K562 (cell line): ENCODE measurements at regions not wholly inside any gene's neighbourhood (a gene's known extent, or its start where the extent isn't known, plus 50 kb on each side); places are given as distances from the start of the nearest gene placed in this dataset.

Source experiments
- ATAC-seq: fragments of 200-7000 bp; cut with Tn5 transposase; 3 replicates; pipeline ENCODE4 v1.9.1; 2020; ENCODE audit warnings: moderate library complexity
- BruUV-seq: library from RNA; stranded (reverse); fragments of 400-500 nt; replicated peaks from 2 replicates; lab custom pipeline; 2021; lab: Mats Ljungman, UMichigan
- CTCF ChIA-PET: fragments of 300-600 bp; formaldehyde crosslinking; extraction: SDS; loops from one replicate; lab custom pipeline; 2021; ENCODE audit warnings: low intra/inter-chr PET ratio; lab: Yijun Ruan, JAX
- POLR2A ChIA-PET: fragments of 300-600, 350-650 bp; sonication (Branson Sonifier 250); formaldehyde crosslinking; extraction: SDS; loops from one replicate; lab custom pipeline; 2021; ENCODE audit warnings: antibody characterized with exemption, inconsistent platforms; lab: Yijun Ruan, JAX
- DNase-seq, 4 experiments: peaks; one replicate each; pipeline versions ENCODE4 v3.0.0 to v3.0.0-alpha.2; 2011 to 2018; ENCODE audit warnings: low spot score in 3 of 4, mixed read lengths in 3 of 4; ENCODE audit errors: extremely low read depth in 1 of 4
- FAIRE-seq: peaks from 2 replicates; lab custom pipeline; 2011; peaks lifted over from hg19 to GRCh38; lab: Jason Lieb, UNC
- H2AFZ ChIP-seq: 2 replicates; pipeline ENCODE4 v1.6.0; 2011; ENCODE audit warnings: low read depth, low read length, control low read depth, inconsistent platforms
- H3K27ac ChIP-seq: fragments of 200-600 bp; 3 replicates; pipeline ENCODE4 v1.8.0; 2011; ENCODE audit warnings: low read depth, mild to moderate bottlenecking, control low read depth, inconsistent platforms, low read length, moderate library complexity, mixed read lengths; ENCODE audit errors: extremely low read depth
- H3K27me3 ChIP-seq, 2 experiments: fragments of 300-600 bp in 1 of 2; 2 replicates in 1 of 2; 3 replicates in 1 of 2; pipeline versions ENCODE4 v1.6.0 to v1.8.0; 2011; ENCODE audit warnings: inconsistent platforms in 2 of 2, low read length in 2 of 2, mild to moderate bottlenecking in 1 of 2, mixed read lengths in 1 of 2, moderate library complexity in 1 of 2; ENCODE audit not compliant: control insufficient read depth in 2 of 2, insufficient read depth in 2 of 2
- H3K36me3 ChIP-seq: fragments of 300-600 bp; 3 replicates; pipeline ENCODE4 v1.8.0; 2011; ENCODE audit warnings: mild to moderate bottlenecking, low read length, inconsistent platforms; ENCODE audit not compliant: control insufficient read depth, insufficient read depth
- H3K4me1 ChIP-seq, 2 experiments: fragments of 200-600 bp in 1 of 2; replicated peaks in 1 of 2; 2 replicates in 1 of 2; 3 replicates in 1 of 2; pipeline versions ENCODE4 v1.5.1 to v1.8.0; 2011; ENCODE audit warnings: inconsistent platforms in 2 of 2, low read length in 2 of 2, mild to moderate bottlenecking in 1 of 2, mixed read lengths in 1 of 2, moderate library complexity in 1 of 2; ENCODE audit not compliant: control insufficient read depth in 2 of 2, insufficient read depth in 2 of 2
- H3K4me2 ChIP-seq: 2 replicates; pipeline ENCODE4 v1.6.1; 2011; ENCODE audit warnings: low read length, control low read depth, inconsistent platforms, mixed read lengths; ENCODE audit not compliant: insufficient read depth
- H3K4me3 ChIP-seq: fragments of 200-600 bp; sonication (generic), shearing (Covaris generic); 2 replicates; pipeline ENCODE4 v1.5.1; 2016; ENCODE audit warnings: control low read depth, inconsistent platforms
- H3K79me2 ChIP-seq: fragments of 200-600 bp; 3 replicates; pipeline ENCODE4 v1.8.0; 2011; ENCODE audit warnings: low read length, inconsistent platforms; ENCODE audit not compliant: control insufficient read depth, insufficient read depth
- H3K9ac ChIP-seq, 2 experiments: 2 replicates each; pipeline versions ENCODE4 v1.6.0 to v1.6.1; 2011; ENCODE audit warnings: low read depth in 2 of 2, low read length in 2 of 2, control low read depth in 1 of 2, inconsistent platforms in 1 of 2, mild to moderate bottlenecking in 1 of 2, mixed read lengths in 1 of 2; ENCODE audit not compliant: insufficient read depth in 1 of 2
- H3K9me1 ChIP-seq: one replicate; pipeline ENCODE4 v1.6.0; 2011; ENCODE audit warnings: inconsistent platforms, mild to moderate bottlenecking, low read length, moderate library complexity; ENCODE audit not compliant: control insufficient read depth, insufficient read depth
- H3K9me3 ChIP-seq: replicated peaks from 2 replicates; pipeline ENCODE4 v1.5.1; 2011; ENCODE audit warnings: low read depth, low read length, inconsistent platforms; ENCODE audit not compliant: control insufficient read depth, insufficient read depth
- H4K20me1 ChIP-seq: replicated peaks from 2 replicates; pipeline ENCODE4 v1.6.1; 2011; ENCODE audit warnings: low read length, inconsistent platforms, mixed read lengths; ENCODE audit not compliant: control insufficient read depth, insufficient read depth
- ADNP ChIP-seq: fragments of 200-800 bp; sonication (Bioruptor generic); IDR thresholded peaks from 2 replicates; pipeline ENCODE4 v1.6.1; 2016; ENCODE audit warnings: missing genetic modification characterization, missing compliant biosample characterization
- BRD4 ChIP-seq: fragments of 200-600 bp; sonication (generic); IDR thresholded peaks from 2 replicates; pipeline ENCODE4 v1.6.1; 2017; ENCODE audit warnings: inconsistent platforms
- KAT8 ChIP-seq: fragments of 450-650 bp; IDR thresholded peaks from 2 replicates; pipeline ENCODE4 v1.6.1; 2016; ENCODE audit warnings: low read depth, mild to moderate bottlenecking
- MECOM ChIP-seq: fragments of 250-450 bp; sonication (Bioruptor Pico); IDR thresholded peaks from 2 replicates; pipeline ENCODE4 v1.8.0; 2022; ENCODE audit warnings: inconsistent platforms
- NUFIP1 ChIP-seq: fragments of 450-650 bp; IDR thresholded peaks from 2 replicates; pipeline ENCODE4 v1.6.1; 2018; ENCODE audit not compliant: partially characterized antibody
- RB1 ChIP-seq: fragments of 450-650 bp; IDR thresholded peaks from 2 replicates; pipeline ENCODE4 v1.6.1; 2017; ENCODE audit warnings: low read depth, mild to moderate bottlenecking
- SAP30 ChIP-seq: fragments of 200-600 bp; sonication (generic); IDR thresholded peaks from 2 replicates; pipeline ENCODE4 v1.6.1; 2012; ENCODE audit warnings: borderline replicate concordance, low read depth, mild to moderate bottlenecking, moderate library complexity, low read length, control low read depth, inconsistent platforms; ENCODE audit not compliant: insufficient read depth, poor library complexity, severe bottlenecking
- TAF1 ChIP-seq: IDR thresholded peaks from 2 replicates; pipeline ENCODE4 v1.6.1; 2011; ENCODE audit warnings: mild to moderate bottlenecking, low read length, moderate library complexity; ENCODE audit not compliant: insufficient read depth, control insufficient read depth, severe bottlenecking; ENCODE audit errors: extremely low read depth
- ZNF165 ChIP-seq: fragments of 250-450 bp; sonication (Bioruptor Pico); IDR thresholded peaks from 2 replicates; pipeline ENCODE4 v1.4.0; 2020; ENCODE audit warnings: borderline replicate concordance
- ZNF324 ChIP-seq: fragments of 250-450 bp; sonication (Bioruptor Pico); IDR thresholded peaks from 2 replicates; pipeline ENCODE4 v1.4.0; 2020; ENCODE audit warnings: mild to moderate bottlenecking
- WGBS: fragments of 100-300 bp; shearing (Covaris generic); methylation state at CpG from one replicate; pipeline ENCODE4 v1.1.6; 2016; ENCODE audit warnings: low coverage, mixed read lengths; ENCODE audit not compliant: insufficient coverage; ENCODE audit errors: missing lambda C conversion rate; 5-methylcytosine and 5-hydroxymethylcytosine counted together
- in situ Hi-C: fragments of 300-500 bp; cut with MboI; formaldehyde crosslinking; loops from 4 replicates; pipeline ENCODE4 v1.15.0; 2018; ENCODE audit warnings: inconsistent platforms, mixed read lengths
- intact Hi-C: fragments of 100-400 bp; cut with micrococcal nuclease; formaldehyde crosslinking; loops from 2 replicates; pipeline ENCODE4 v1.14.2; 2022
- TF ChIP-seq, protein P1 (sequence below): fragments of 250-450 bp; sonication (Bioruptor Pico); IDR thresholded peaks from 2 replicates; pipeline ENCODE4 v1.4.0; 2020; ENCODE audit warnings: borderline replicate concordance
- TF ChIP-seq, protein P2 (sequence below): fragments of 250-450 bp; sonication (Bioruptor Pico); IDR thresholded peaks from 2 replicates; pipeline ENCODE4 v1.5.0; 2020; ENCODE audit warnings: mild to moderate bottlenecking, borderline replicate concordance
- TF ChIP-seq, protein P3 (sequence below): fragments of 450-650 bp; IDR thresholded peaks from 2 replicates; pipeline ENCODE4 v1.7.0; 2016; ENCODE audit warnings: borderline replicate concordance

DNA sequence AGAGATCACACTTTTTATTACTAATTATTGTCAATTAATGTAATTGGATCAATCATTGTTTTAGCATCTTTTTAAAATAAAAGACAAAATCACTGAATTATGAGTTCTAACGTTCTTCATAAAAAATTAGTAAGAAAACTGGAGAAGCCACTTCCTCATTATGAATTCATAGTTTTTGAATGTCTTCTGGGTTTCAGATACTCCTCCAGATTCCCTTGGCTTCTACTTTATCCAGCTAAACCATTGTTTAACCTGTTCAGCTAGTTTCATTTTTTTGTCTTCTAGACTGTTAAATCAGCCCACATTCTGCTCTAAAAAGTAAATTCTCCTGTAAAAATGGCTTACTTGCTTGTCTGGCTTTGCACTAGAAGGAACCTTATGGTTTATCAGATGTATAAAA is 753.4 kb upstream of the ACVR2A start (continued):
- TF ChIP-seq, protein P1, sequence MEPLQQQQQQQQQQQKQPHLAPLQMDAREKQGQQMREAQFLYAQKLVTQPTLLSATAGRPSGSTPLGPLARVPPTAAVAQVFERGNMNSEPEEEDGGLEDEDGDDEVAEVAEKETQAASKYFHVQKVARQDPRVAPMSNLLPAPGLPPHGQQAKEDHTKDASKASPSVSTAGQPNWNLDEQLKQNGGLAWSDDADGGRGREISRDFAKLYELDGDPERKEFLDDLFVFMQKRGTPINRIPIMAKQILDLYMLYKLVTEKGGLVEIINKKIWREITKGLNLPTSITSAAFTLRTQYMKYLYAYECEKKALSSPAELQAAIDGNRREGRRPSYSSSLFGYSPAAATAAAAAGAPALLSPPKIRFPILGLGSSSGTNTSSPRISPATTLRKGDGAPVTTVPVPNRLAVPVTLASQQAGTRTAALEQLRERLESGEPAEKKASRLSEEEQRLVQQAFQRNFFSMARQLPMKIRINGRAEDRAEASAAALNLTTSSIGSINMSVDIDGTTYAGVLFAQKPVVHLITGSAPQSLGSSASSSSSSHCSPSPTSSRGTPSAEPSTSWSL = no peak
- TF ChIP-seq ZNF324 = no peak
- TF ChIP-seq ZNF165 (CRISPR knock-in tag) = no peak
- TF ChIP-seq TAF1 = no peak
- TF ChIP-seq, all 486 proteins: peak for 0

DNA sequence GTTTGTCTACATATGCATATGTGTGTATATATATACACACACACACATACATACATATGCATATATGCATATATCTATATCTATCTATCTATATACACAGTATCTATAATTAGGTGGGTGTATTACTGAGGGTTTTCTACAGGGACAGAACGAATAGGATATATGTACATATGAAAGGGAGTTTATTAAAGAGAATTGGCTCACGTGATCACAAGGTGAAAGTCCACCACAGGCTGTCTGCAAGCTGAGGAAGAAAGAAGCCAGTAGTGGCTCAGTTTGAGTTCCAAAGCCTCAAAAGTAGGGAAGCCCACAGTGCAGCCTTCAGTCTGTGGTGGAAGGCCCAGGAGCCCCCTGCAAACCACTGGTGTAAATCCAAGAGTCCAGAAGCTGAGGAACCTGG is 756.0 kb upstream of the ACVR2A start:
- no peak for ATAC-seq
- CTCF ChIA-PET = no interaction called here
- in situ Hi-C loops = loop anchor here (25.0 kb wide), 1 partner anchor 823 kb away; no protein-coding TSS in a partner anchor
- TF ChIP-seq RB1 (no peak), KAT8 (no peak), NUFIP1 (no peak), MECOM (CRISPR knock-in tag) (no peak), BRD4 (no peak), ADNP (tag) (no peak), SAP30 (no peak)
- TF ChIP-seq, protein P2, sequence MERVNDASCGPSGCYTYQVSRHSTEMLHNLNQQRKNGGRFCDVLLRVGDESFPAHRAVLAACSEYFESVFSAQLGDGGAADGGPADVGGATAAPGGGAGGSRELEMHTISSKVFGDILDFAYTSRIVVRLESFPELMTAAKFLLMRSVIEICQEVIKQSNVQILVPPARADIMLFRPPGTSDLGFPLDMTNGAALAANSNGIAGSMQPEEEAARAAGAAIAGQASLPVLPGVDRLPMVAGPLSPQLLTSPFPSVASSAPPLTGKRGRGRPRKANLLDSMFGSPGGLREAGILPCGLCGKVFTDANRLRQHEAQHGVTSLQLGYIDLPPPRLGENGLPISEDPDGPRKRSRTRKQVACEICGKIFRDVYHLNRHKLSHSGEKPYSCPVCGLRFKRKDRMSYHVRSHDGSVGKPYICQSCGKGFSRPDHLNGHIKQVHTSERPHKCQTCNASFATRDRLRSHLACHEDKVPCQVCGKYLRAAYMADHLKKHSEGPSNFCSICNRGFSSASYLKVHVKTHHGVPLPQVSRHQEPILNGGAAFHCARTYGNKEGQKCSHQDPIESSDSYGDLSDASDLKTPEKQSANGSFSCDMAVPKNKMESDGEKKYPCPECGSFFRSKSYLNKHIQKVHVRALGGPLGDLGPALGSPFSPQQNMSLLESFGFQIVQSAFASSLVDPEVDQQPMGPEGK (CRISPR knock-in tag) = no peak
- TF ChIP-seq, protein P3, sequence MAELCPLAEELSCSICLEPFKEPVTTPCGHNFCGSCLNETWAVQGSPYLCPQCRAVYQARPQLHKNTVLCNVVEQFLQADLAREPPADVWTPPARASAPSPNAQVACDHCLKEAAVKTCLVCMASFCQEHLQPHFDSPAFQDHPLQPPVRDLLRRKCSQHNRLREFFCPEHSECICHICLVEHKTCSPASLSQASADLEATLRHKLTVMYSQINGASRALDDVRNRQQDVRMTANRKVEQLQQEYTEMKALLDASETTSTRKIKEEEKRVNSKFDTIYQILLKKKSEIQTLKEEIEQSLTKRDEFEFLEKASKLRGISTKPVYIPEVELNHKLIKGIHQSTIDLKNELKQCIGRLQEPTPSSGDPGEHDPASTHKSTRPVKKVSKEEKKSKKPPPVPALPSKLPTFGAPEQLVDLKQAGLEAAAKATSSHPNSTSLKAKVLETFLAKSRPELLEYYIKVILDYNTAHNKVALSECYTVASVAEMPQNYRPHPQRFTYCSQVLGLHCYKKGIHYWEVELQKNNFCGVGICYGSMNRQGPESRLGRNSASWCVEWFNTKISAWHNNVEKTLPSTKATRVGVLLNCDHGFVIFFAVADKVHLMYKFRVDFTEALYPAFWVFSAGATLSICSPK = no peak

More for the DNA sequence above, 756.0 kb upstream of the ACVR2A start:
- intact Hi-C loops = no loop called here
- H3K9ac ChIP-seq = no peak overlapping the region
- H3K4me2 ChIP-seq = no peak overlapping the region
- H3K4me1 ChIP-seq = no peaks in the 10 kb centered on the region
- no peak for FAIRE-seq
- POLR2A ChIA-PET = no interaction called here
- no peak overlapping the region for H3K4me3 ChIP-seq
- DNase-seq = no peak
- BruUV-seq = no TSS peak
- no peaks in the 10 kb centered on the region for H4K20me1 ChIP-seq
- H3K27me3 ChIP-seq = no peaks in the 10 kb centered on the region
- no peaks in the 10 kb centered on the region for H3K9me1 ChIP-seq
- H2AFZ ChIP-seq = no peak overlapping the region
- H3K79me2 ChIP-seq = no peaks in the 10 kb centered on the region
- no peaks in the 10 kb centered on the region for H3K36me3 ChIP-seq
- no peak overlapping the region for H3K27ac ChIP-seq
- H3K9me3 ChIP-seq = no peaks in the 10 kb centered on the region; the same call in 1 of the 2 replicates
- 4% methylated on average over 2 of the region's 2 CpGs for WGBS
